ENCODE measurements at regions not wholly inside any gene's neighbourhood (a gene's known extent, or its start where the extent isn't known, plus 50 kb on each side); places are given as distances from the start of the nearest gene placed in this dataset.

DNA sequence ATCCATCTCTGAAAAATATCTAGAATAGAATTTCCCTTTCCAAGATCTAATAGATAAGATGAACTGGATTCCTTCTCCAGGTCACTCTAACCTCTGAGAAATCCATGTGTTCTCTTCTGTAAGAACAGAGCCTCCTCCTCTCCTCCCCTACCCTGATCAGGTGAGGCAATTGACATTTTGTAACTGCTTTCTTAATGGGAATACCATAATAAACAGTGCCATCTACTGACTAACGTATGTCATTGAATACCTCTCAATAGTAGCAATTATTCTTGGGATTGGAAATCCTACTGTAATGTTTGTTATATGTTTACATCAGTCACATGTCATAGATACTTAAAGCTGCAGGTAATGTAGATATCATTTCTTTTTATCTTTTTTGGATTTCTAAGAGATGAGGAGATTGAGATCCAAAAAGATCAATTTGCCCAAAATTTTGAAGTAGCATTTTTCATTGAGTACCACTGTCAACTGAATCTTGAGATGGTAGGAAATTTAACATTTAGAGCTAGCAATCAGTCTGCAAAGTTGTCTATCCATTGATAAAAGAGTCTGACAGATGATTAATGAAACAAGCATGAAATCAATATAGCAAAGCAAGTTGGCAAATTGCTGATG is 365.8 kb upstream of the HSF2 start:
- Histone ChIP-seq H3K56ac (ENCODE audit: insufficient read length, low read depth, low read length) (no peak overlapping the region), H2BK5ac (ENCODE audit: insufficient read length, low read length) (no peak overlapping the region), H3K79me1 (ENCODE audit: insufficient read depth, low read depth, low read length, poor library complexity, severe bottlenecking) (no peaks in the 10 kb centered on the region), H3K79me2 (ENCODE audit: insufficient read depth, low read length) (no peaks in the 10 kb centered on the region), H3K4ac (ENCODE audit: low read depth, low read length) (no peak overlapping the region), H3K27ac (ENCODE audit: insufficient read length, low read depth, low read length) (no peak overlapping the region), H2BK15ac (ENCODE audit: low read depth, low read length) (no peak overlapping the region), H3K23me2 (ENCODE audit: insufficient read length, low read depth, low read length, poor library complexity, severe bottlenecking) (no peaks in the 10 kb centered on the region), H2BK20ac (ENCODE audit: low read depth, low read length, poor library complexity, severe bottlenecking) (no peak overlapping the region), H3K27me3 (ENCODE audit: insufficient read depth, low read length) (no peaks in the 10 kb centered on the region), H4K20me1 (ENCODE audit: control insufficient read depth, insufficient read depth, insufficient read length) (no peaks in the 10 kb centered on the region), H2BK120ac (ENCODE audit: low read depth, low read length, poor library complexity, severe bottlenecking) (no peak overlapping the region), H3K4me1 (ENCODE audit: insufficient read depth, low read length) (no peaks in the 10 kb centered on the region), H3K23ac (ENCODE audit: insufficient read length, low read depth, low read length) (no peak overlapping the region), H3K9me3 (ENCODE audit: control insufficient read depth, low read depth, low read length) (no peaks in the 10 kb centered on the region), H3K14ac (ENCODE audit: insufficient read depth, low read length) (no peak overlapping the region), H4K5ac (ENCODE audit: insufficient read length, low read depth, low read length) (no peak overlapping the region), H2BK12ac (ENCODE audit: insufficient read length, low read depth, low read length) (no peak overlapping the region), H4K8ac (replicated peaks; ENCODE audit: insufficient read length, low read depth, low read length) (no peak overlapping the region), H4K91ac (ENCODE audit: insufficient read length, low read depth, low read length) (no peak overlapping the region), H2AFZ (ENCODE audit: low read length) (no peak overlapping the region), H3K4me2 (ENCODE audit: insufficient read depth, insufficient read length, low read length) (no peak overlapping the region), H3T11ph (ENCODE audit: low read length) (no peak overlapping the region), H2AK5ac (ENCODE audit: insufficient read length, low read length) (no peak overlapping the region), H3K18ac (ENCODE audit: insufficient read length, low read depth, low read length) (no peak overlapping the region), H3K9ac (ENCODE audit: extremely low read depth, insufficient read length, low read length) (no peak overlapping the region)
- no CpG with 5 or more reads among the region's 1 CpG for WGBS (ENCODE audit: extremely low coverage, insufficient read length, low lambda C conversion rate)
- Mint-ChIP-seq H3K9me3 (peaks cover 0 to 3% of the 10 kb centered on the region in 2 experiments; a peak in 1 of 5 replicates), H3K4me3 (no peak overlapping the region), H3K4me1 (peaks cover 12 to 15% of the 10 kb centered on the region in 2 experiments), H3K27ac (no peak overlapping the region; a peak in 2 of 7 replicates), H3K36me3 (ENCODE audit: insufficient read depth in 1 of 3, low read depth in 3 of 3) (peaks cover 0 to 13% (median 0%) of the 10 kb centered on the region in 3 experiments; a peak in 3 of 7 replicates), H3K27me3 (ENCODE audit: low read depth) (no peaks in the 10 kb centered on the region)
- DNase-seq, result peak; percentile 33
- TF ChIP-seq CTCF (conservative IDR thresholded peaks at IDR 0.05), result peak; percentile 83

Measured in H9 (cell line).